Erythroblast (primary cell): ENCODE measurements at regions not wholly inside any gene's neighbourhood (a gene's known extent, or its start where the extent isn't known, plus 50 kb on each side); places are given as distances from the start of the nearest gene placed in this dataset.

Experiments used
- GATA1 ChIP-seq: IDR thresholded peaks from 2 replicates; pipeline ENCODE4 v1.6.1; 2011; ENCODE audit warnings: low read depth, mild to moderate bottlenecking, control low read depth, low read length, moderate library complexity
- POLR2A ChIP-seq: IDR thresholded peaks from 2 replicates; pipeline ENCODE4 v1.6.1; 2011; ENCODE audit warnings: mild to moderate bottlenecking, low read length

DNA sequence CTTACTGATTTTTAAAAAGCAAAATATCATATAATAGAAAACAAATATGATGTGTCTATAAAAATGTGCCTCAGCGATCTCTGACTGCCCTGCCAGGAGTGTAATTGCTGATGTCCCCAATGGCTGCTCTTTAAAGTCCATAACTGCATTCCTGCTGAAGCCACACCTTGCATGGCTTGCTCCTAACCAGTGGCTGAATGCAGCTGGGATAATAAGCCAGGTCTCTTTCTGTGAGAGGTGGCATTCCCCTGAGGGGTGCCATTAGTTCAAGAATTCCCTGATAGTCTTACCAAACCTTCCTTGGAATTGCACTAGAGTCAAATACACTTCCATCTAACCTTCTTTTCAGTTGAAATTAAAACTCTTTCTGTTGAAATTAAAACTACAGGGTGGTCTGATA is 125.8 kb upstream of the ZNF804A start:
- no peak for TF ChIP-seq POLR2A
- no peak for TF ChIP-seq GATA1
